ENCODE measurements at regions not wholly inside any gene's neighbourhood (a gene's known extent, or its start where the extent isn't known, plus 50 kb on each side); places are given as distances from the start of the nearest gene placed in this dataset.
"Not testable (repeated sequence)": the region's sequence is repeated elsewhere in the genome, so short reads cannot be mapped to it uniquely, and the experiment has no call there.

- no peak overlapping the region for H3K27ac ChIP-seq
- no peak for TF ChIP-seq CTCF (conservative IDR thresholded peaks at IDR 0.05)
- no peak for TF ChIP-seq ZFX (IDR thresholded peaks at IDR 0.05)
These were observed 333.3 kb upstream of the CNR1 start for GRCh38 chr6:88499436-88499835.

GRCh38 chr6:88497403-88497802 is 331.3 kb upstream of the CNR1 start:
- H3K27ac ChIP-seq: not testable (repeated sequence)

- TF ChIP-seq ZFX (IDR thresholded peaks at IDR 0.05) (no peak), CTCF (conservative IDR thresholded peaks at IDR 0.05) (no peak)
These were observed 328.4 kb upstream of the CNR1 start for GRCh38 chr6:88494401-88495140.

GRCh38 chr6:88493717-88494116 is 327.6 kb upstream of the CNR1 start:
- no peak for TF ChIP-seq CTCF (conservative IDR thresholded peaks at IDR 0.05)
- TF ChIP-seq ZFX (IDR thresholded peaks at IDR 0.05): no peak
- H3K27ac ChIP-seq: no peak overlapping the region

More at GRCh38 chr6:88494401-88495140, 328.4 kb upstream of the CNR1 start:
- H3K27ac ChIP-seq: no peak overlapping the region

- H3K27ac ChIP-seq: no peak overlapping the region
- TF ChIP-seq ZFX (IDR thresholded peaks at IDR 0.05) (no peak), CTCF (conservative IDR thresholded peaks at IDR 0.05) (peak; percentile 27)
These were observed 326.7 kb upstream of the CNR1 start for GRCh38 chr6:88492824-88493223.

GRCh38 chr6:88492241-88492640 is 326.1 kb upstream of the CNR1 start:
- no peak for TF ChIP-seq CTCF (conservative IDR thresholded peaks at IDR 0.05)
- no peak overlapping the region for H3K27ac ChIP-seq

GRCh38 chr6:88491266-88491880 is 325.2 kb upstream of the CNR1 start:
- TF ChIP-seq ZFX (IDR thresholded peaks at IDR 0.05): no peak
- no peak for TF ChIP-seq CTCF (conservative IDR thresholded peaks at IDR 0.05)
- H3K27ac ChIP-seq: no peak overlapping the region

GRCh38 chr6:88490908-88491264 is 324.7 kb upstream of the CNR1 start:
- H3K27ac ChIP-seq: no peak overlapping the region
- TF ChIP-seq CTCF (conservative IDR thresholded peaks at IDR 0.05) (no peak), ZFX (IDR thresholded peaks at IDR 0.05) (no peak)
